Fibroblast of skin of left quadriceps (primary cell): ENCODE measurements at regions not wholly inside any gene's neighbourhood (a gene's known extent, or its start where the extent isn't known, plus 50 kb on each side); places are given as distances from the start of the nearest gene placed in this dataset.
"Not testable (repeated sequence)": the region's sequence is repeated elsewhere in the genome, so short reads cannot be mapped to it uniquely, and the experiment has no call there.

Experiments used
- DNase-seq, 2 experiments: peaks; one replicate each; pipeline ENCODE4 v3.0.0-alpha.2; 2013; ENCODE audit warnings: low read depth in 2 of 2

GRCh38 chr20:5452691-5453090 is 135.9 kb upstream of the PROKR2 start:
- DNase-seq, result not testable (repeated sequence)

DNA sequence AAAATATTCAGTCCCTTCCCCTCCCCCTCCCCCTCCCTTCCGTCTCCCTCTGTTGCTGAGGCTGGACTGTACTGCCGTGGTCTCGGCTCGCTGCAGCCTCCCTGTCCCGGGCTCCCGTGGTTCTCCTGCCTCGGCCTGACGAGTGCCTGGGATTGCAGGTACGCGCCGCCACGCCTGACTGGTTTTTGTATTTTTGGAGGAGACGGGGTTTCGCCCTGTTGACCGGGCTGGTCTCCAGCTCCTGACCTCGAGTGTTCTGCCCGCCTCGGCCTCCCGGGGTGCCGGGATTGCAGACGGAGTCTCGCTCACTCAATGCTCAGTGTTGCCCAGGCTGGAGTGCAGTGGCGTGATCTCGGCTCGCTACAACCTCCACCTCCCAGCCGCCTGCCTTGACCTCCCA is 135.5 kb upstream of the PROKR2 start:
- not testable (repeated sequence) for DNase-seq

DNA sequence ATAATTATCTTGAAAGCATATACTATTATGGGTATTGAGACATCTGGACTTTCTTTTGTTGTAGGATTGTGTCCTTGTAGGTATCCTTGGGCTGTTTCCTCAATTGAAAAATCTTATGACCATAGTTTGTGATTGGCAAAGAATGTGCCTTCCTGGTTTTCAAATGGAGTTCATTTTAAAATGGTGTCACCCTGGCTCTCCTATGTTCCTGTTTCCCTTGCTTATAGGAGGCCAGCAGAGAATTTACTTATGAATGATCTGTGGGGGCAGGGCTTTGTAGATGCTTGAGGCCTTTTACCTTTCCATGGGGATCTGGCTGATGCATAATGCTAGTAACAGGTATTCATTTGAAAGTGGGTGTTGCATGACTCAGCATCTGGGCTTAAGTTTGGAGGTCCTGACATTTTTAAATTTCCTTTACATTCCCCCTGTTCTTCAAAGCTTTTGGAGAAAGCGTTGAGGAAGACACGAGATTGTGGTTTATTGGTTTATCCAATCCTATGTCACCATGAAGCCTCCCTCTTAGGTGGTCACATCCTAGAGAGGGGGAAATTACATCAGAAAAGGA is 135.0 kb upstream of the PROKR2 start:
- DNase-seq, result no peak

DNA sequence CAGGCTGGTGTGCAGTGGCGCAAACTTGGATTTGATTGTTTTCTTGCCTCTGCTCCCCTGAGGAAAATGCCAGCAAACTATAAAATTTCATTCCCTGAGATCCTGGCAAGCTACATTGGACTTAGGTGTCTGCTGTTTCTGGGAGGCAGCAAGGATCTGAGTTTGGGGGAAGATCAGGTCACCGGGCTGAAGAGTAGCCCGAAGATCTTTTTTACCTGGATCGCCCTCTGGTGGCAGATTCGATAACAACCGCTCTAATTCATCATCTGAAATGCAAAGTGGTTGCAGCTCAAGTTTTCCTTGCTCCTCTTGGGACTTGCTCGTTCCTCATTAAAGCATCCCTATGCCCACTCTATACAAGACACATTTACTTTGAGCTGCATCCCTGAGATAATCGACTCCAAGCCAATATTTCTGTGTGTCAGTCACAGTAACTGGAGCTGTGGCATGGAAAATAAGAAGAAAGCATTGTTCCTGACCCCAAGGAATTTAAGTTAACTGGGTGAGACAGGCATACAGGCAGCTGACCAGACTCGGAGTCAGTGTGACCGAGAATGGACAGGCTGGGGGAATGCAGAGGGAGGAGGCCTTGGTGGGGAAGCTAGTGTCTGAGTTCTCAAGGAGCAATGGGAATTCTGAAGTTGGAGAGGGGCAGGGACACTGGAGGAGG is 131.8 kb upstream of the PROKR2 start:
- peak; percentile 1 to 4 for DNase-seq

DNA sequence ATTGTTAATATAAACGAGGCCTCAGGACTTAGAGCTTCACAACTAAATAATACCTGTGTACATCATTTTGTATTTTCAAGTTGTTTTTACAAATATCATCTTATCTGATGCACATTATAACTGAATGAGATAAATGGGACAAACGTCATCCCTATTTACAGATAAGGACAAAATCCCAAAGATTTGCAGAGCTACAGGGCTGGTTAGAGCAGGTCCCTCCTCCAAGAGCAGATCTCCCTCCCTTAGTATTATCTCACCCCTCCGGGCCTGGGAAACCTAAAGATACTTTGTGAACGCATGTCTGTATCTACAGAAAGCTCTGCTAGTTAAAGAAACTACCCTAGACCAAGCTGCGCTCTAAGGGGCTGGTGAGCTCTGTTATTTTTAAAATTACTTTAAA is 130.4 kb upstream of the PROKR2 start:
- no peak for DNase-seq

DNA sequence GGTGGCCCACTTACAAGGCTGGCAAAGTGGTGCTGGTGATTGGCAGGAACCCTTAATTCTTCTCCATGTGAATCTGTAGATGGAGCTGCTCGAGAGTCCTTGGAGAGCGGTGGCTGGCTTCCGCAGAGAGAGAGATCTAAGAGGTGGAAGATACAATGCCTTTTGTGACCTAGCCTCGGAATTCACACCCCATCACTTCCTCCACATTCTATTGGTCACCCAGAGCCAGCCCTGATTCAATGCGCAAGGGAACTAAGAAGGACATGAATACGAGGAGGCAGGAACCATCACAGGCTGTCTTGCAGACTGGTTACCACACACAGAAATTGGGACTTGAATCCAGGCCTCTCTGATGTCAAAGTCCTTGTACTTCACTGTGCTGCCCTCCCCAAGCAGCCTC is 128.9 kb upstream of the PROKR2 start:
- no peak for DNase-seq

GRCh38 chr20:5442101-5442500 is 125.3 kb upstream of the PROKR2 start:
- no peak for DNase-seq

DNA sequence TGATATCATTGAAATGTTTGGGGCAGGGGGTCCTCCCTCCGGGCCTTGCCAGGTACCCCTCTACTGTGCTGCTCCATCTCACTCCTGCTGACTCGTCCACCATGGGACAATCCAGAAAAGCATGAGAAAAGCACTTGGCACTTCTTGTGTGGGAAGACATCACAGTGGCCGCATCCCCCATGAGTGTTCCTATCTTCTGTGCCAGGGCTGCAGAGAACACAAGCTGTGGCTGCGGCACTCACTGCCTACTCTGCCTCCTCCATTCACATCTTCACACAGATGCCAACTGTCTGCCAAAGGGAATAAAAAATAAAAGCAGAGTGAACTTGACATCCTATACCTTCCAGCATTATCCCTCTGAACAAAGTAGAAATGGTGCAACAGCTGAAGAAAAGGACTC is 117.4 kb upstream of the PROKR2 start:
- DNase-seq, result no peak

- DNase-seq, result no peak
Observed at GRCh38 chr20:5433352-5433751, 116.6 kb upstream of the PROKR2 start.

- no peak for DNase-seq
Observed at GRCh38 chr20:5432030-5432429, 115.3 kb upstream of the PROKR2 start.

DNA sequence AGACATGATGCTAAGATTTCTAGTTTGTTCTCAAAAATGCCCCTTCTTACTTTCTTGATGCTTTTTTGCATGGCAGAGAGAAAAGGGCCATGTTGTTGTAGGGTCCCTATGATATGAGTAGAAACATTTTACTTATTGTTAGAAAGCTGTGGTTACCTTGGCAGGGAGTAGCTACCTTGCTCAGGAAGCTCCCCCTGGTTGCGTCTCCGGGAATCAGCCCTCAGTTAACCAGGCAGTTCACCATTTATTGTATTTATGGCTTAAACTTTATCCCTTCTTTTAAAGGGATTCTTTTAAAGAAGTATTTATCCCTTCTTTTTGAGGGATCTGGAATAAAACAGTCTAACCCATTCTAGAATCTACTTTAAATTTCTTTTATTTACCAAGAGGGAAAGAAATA is 113.9 kb upstream of the PROKR2 start:
- DNase-seq, result no peak

DNA sequence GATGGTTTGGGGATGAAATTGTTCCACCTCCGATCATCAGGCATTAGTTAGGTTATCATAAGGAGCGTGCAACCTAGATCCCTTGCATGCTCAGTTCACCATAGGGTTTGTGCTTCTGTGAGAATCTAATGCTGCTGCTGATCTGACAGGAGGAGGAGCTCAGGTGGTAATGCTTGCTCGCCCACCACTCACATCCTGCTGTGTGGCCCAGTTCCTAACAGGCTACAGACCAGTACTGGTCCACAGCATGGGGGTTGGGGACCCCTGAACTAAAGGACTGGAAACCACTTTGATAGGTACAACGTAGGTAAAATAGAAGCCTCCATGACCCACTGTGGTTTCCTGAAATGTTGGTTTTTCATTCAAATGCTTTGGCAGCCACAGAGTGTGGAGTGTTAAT is 109.3 kb upstream of the PROKR2 start:
- no peak for DNase-seq

DNA sequence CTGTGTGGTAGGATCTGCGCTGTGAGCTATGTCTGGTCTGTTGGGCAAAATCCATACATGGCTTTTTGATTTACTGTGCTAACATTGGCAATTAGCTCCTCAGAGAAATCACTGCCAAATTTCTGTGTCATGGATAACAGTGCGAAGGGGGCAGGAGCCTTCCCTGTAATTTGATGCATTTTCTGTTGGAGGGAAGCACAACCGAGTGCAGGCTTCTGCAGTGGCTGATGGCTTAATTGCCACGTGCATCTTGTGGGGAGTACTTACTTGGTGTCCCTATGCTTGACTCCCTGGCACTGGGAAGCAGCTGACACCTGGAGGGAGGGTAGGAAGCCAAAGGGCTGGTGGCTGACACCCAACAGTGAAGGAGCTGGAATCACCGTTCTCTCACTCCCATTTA is 99.3 kb upstream of the PROKR2 start:
- DNase-seq, result no peak

DNA sequence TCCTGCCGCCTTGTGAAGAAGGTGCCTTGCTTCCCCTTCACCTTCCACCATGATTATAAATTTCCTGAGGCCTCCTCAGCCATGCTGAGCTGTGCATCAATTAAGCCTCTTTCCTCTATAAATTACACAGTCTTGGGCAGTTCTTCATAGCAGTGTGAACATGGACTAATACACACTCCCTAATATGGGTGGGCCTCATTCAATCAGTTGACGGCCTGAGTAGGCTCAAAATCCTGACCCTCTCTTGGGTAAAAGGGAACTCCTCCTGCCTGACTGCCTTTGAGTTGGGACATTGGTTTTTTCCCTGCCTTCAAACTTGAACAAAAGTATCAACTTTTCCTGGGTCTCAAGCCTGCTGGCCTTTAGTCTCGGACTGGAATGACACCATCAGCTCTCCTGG is 96.6 kb upstream of the PROKR2 start:
- DNase-seq, result no peak

DNA sequence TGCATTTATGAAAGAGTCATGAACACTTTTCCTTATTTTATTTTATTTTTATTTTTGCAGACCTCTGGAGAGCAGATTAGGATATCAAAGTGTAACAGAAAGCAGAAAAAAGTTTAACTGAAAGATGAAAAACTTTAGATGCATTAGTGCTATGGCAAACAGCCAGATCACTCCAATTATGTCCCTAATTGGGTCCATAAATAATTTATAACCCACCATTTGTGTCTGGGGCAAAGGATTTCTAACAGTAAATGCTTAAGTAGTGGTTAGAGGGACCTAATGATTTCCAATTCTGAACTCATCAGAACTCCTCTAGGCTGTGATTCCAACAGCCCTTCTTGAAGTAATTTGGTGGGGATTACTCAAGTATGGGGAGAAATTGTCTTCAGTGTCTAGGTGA is 93.7 kb upstream of the PROKR2 start:
- DNase-seq, result no peak

DNA sequence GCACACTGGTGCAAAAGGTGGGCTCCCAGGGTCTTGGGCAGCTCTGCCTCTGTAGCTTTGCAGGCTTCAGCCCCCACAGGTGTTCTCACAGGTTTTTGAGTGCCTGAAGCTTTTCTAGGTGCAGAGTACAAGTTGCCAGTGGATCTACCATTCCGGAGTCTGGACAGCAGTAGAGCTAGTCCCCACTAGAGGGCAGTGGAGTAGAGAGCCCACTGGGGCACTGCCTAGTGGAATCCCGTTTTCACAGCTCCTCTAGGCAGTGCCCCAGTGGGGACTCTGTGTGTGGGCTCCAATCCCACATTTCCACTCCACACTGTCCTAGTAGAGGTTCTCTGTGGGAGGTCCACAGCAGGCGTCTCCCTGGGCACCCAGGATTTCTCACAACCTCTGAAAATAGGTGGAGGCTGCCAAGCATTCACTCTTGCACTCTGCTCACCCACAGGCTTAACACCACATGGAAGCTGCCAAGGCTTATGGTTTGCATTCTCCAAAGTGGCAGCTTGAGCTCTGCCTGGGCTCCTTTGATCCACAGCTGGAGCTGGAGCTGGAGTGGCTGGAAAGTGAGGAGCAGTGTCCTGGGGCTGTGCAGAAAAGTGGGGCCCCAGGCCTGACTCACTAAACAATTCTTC is 86.3 kb upstream of the PROKR2 start:
- DNase-seq, result no peak

DNA sequence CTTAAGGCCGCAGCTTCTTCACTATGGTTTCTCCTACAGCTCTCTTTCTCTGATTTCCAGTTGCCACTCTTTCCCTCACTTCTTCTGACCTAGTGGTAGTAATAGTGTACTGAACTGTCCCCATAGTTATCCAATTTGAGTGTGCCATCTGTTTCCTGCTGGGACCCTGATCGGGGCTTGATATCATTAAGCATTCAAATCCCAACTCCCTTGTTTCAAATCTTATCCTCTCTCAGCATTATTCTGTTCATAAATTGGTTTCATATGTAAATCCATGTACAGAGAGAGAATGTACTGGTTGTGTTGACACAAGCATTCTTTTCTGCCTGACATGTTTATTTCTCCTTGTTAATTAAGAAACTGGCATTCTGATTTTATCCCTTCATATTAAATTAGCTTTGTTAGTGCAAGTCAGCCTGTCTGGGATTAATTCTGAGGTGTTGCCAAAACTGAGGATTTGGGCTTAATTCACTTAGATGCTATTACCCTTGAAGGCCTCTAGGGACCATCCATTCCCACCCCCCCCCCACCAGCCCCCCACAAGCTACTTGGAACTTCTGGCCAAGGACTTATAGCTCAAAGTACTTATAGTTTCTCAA is 84.6 kb upstream of the PROKR2 start:
- no peak for DNase-seq

- DNase-seq, result no peak
Observed at GRCh38 chr20:5400164-5400762, 83.5 kb upstream of the PROKR2 start.

DNA sequence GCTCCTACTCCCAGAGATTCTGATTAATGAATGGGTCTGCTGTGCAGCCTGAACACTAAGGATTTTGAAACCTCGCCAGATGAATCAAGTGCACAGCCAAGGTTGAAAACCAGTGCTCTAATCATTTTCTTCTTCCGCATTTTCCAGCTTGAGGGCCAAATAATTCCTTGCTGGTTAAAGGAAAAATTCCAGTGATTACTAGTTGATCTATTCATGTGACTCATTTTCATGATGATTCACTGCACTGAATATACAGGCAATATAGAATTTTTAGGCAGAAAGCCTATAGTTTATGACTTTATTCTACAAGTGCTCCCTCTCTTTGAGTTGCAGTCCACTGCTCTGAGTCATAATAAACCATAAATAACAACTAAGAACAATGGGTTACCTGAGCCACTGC is 80.6 kb upstream of the PROKR2 start:
- no peak for DNase-seq

- DNase-seq, result no peak
Observed at GRCh38 chr20:5395932-5396727, 79.4 kb upstream of the PROKR2 start.

DNA sequence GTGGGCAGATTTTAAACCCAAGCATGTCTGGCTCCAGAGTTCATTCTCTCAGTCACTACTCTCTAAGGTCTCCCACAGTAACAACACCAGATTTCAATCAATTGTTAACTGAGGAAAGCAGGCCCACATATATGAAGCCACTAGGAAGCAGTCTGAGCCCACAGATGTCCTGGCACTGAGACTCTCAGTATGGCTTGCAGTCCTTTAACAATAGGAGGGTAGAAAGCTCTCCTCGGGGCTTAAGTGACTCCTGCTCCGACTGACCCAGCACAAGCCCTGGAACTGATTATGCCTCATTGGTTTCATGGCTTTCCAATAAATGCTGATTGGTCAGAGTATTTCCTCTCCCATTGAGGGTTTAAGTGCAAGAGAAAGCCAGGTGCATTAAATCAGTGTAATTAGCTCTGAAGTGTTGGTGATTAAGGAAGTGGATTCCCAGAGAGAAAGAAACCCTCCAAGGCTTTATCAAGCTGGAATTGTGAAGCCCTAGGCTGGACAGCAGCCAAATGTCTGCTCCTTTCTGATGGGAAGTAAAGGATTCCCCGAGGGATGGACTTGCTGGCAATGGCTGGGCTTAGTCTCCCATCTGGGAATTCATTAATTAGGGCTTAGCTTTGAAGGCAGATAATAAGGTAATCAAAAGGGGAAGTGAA is 76.6 kb upstream of the PROKR2 start:
- DNase-seq, result no peak
